Tibial artery (tissue), 4 donors: ENCODE measurements at regions not wholly inside any gene's neighbourhood (a gene's known extent, or its start where the extent isn't known, plus 50 kb on each side); places are given as distances from the start of the nearest gene placed in this dataset.

ENCODE experiments used
- DNase-seq, 2 donors: peaks; one replicate each; pipeline ENCODE4 v3.0.0-alpha.2; 2019
- H3K27ac ChIP-seq, 2 donors: fragments of 200-600 bp; sonication (generic) in 1 of 2; 1 replicate in 1 of 2; 2 replicates in 1 of 2; pipeline ENCODE4 v1.5.1; 2018 to 2019; ENCODE audit warnings: mild to moderate bottlenecking in 1 of 2
- H3K27me3 ChIP-seq, 2 donors: fragments of 200-600 bp; sonication (generic) in 1 of 2; one replicate each; pipeline versions ENCODE4 v1.5.1 to v1.6.0; 2016 to 2019
- H3K36me3 ChIP-seq, 3 donors: fragments of 200-600 bp; sonication (generic) in 2 of 3; one replicate each; pipeline ENCODE4 v1.5.1; 2016 to 2019; ENCODE audit warnings: mild to moderate bottlenecking in 2 of 3
- H3K4me1 ChIP-seq, 4 donors: fragments of 200-600 bp; sonication (generic) in 2 of 4; 1 replicate in 3 of 4; 2 replicates in 1 of 4; pipeline ENCODE4 v1.5.1; 2016 to 2019
- H3K4me3 ChIP-seq, 2 donors: fragments of 200-600 bp; sonication (generic) in 1 of 2; 1 replicate in 1 of 2; 2 replicates in 1 of 2; pipeline ENCODE4 v1.5.1; 2018 to 2019; ENCODE audit warnings: mild to moderate bottlenecking in 2 of 2
- H3K9me3 ChIP-seq, 3 donors: fragments of 200-600 bp; sonication (generic) in 1 of 3; one replicate each; pipeline ENCODE4 v1.5.1; 2016 to 2019
- intact Hi-C: fragments of 100-400 bp; cut with DNase I; formaldehyde crosslinking; loops from one replicate; pipeline ENCODE4 v1.15.0; 2023; ENCODE audit warnings: low total_unique reads
- TF ChIP-seq, protein P1 (sequence below), 2 experiments: fragments of 200-600 bp in 1 of 2; fragments of 450-650 bp in 1 of 2; IDR thresholded peaks; one replicate each; pipeline ENCODE4 v1.5.1; 2017 to 2019; ENCODE audit warnings: antibody characterized with exemption in 2 of 2, mild to moderate bottlenecking in 1 of 2, moderate library complexity in 1 of 2

DNA sequence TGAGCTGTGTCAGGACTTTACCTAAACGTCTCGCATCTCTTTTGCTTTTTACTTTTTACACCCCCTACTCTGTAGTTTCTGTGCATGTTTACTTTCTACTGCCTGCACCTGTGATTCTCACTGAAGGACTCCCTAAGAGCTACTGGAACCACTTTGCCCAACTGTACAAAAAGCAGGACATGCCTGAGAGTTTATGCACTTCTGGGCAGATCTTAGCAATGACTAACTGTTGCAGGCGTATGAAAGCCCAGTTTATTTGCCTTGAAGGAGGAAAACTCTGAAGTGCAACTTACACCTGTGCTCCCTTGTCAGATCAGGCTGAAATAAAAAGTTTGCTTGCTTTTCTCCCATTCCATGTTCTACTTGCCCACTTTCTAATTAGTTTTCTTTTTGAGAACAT, 467.0 kb upstream of the USP24 start:
- Histone ChIP-seq H3K27me3 (no peaks in the 10 kb centered on the region), H3K4me3 (no peak overlapping the region), H3K4me1 (peaks cover 0 to 16% (median 2%) of the 10 kb centered on the region in 4 donors), H3K36me3 (no peaks in the 10 kb centered on the region), H3K9me3 (no peaks in the 10 kb centered on the region), H3K27ac (no peak overlapping the region)
- DNase-seq: no peak
- TF ChIP-seq, protein P1, sequence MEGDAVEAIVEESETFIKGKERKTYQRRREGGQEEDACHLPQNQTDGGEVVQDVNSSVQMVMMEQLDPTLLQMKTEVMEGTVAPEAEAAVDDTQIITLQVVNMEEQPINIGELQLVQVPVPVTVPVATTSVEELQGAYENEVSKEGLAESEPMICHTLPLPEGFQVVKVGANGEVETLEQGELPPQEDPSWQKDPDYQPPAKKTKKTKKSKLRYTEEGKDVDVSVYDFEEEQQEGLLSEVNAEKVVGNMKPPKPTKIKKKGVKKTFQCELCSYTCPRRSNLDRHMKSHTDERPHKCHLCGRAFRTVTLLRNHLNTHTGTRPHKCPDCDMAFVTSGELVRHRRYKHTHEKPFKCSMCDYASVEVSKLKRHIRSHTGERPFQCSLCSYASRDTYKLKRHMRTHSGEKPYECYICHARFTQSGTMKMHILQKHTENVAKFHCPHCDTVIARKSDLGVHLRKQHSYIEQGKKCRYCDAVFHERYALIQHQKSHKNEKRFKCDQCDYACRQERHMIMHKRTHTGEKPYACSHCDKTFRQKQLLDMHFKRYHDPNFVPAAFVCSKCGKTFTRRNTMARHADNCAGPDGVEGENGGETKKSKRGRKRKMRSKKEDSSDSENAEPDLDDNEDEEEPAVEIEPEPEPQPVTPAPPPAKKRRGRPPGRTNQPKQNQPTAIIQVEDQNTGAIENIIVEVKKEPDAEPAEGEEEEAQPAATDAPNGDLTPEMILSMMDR (IDR thresholded peaks at IDR 0.05): no peak
- intact Hi-C loops: no loop called here

DNA sequence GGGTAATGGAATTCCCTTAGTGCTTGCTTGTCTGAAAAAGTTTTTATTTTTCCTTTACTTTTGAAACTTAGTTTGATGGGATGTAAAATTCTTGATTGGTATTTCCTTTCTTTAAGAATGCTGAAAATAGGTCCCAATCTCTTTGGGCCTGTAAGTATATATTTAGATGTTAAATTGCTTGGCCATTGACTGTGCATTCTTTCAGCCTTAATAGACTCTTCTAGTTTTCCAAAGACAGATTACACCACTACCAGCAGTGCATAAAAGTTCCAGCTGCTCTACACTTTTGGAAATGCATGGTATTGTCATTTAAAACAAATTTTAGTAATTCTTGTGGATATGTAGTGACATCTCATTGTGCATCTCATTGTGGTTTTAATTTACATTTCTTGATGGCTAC, 464.8 kb upstream of the USP24 start:
- TF ChIP-seq, protein P1 (IDR thresholded peaks at IDR 0.05): no peak
- intact Hi-C loops: no loop called here
- H3K4me3 ChIP-seq: no peak overlapping the region
- H3K27me3 ChIP-seq: no peaks in the 10 kb centered on the region
- peaks cover 0 to 6% (median 0%) of the 10 kb centered on the region in 3 donors for H3K9me3 ChIP-seq
- H3K36me3 ChIP-seq: no peaks in the 10 kb centered on the region
- peaks cover 0 to 10% (median 2%) of the 10 kb centered on the region in 4 donors for H3K4me1 ChIP-seq
- no peak for DNase-seq
- no peak overlapping the region for H3K27ac ChIP-seq

DNA sequence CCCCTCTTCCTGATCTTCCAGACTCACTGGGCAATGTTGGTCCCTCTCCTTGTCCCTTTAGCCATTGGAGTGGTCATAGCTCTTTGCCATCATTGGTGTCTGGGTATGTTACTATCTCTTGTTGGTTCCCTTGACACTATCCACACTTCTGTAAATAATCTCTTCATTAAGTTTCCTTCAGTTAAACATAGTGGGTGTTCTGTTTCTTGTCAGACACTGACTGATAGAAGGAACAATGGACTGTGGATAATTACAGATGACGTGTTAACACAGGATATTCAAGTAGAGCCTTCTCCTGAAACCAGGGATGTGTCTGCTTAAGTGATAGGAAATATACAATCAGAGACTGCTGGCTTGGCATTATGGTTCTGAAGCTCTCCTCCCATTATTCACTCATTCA, 458.3 kb upstream of the USP24 start:
- TF ChIP-seq, protein P1 (IDR thresholded peaks at IDR 0.05): no peak
- no peak overlapping the region for H3K27ac ChIP-seq
- no peak for DNase-seq
- H3K27me3 ChIP-seq: no peaks in the 10 kb centered on the region
- intact Hi-C loops: no loop called here
- no peak overlapping the region for H3K4me3 ChIP-seq
- peaks cover 0 to 27% (median 7%) of the 10 kb centered on the region in 4 donors for H3K4me1 ChIP-seq
- H3K36me3 ChIP-seq: no peaks in the 10 kb centered on the region
- H3K9me3 ChIP-seq: peaks cover 0 to 6% (median 0%) of the 10 kb centered on the region in 3 donors

DNA sequence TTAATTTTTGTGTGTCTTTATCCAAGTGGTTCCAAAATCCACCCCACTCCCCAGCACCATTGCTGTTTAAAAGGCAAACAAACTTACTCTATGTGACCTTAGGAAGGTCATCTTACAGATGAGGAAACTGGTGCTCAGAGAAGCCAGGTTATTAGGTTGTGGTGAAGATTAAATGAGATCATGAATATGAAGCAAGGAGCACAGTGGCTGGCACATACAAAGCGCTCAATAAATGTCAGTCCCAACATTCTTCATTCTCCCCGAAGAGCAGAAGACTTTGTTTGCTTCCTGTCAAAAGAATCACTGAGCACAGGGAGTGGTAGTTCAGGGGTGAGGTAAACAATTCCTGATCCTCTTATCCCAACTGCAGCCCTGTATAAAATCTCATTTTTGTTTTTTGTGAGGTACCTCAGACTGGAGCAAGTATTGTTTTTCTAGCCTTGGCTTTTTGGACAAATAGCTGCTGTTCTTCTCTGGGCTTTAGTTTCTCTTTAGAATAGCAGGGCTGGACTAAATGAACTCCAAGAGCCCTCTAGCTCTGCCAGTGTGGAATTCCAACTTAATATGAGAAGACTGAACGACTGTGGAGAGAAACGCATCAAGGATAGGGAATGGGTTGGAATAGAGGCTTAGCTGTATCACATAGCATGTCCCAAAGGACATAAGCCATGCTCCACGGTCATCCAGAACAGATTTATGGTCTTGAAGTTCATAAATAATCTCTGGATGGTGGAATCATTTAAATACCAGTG, 455.3 kb upstream of the USP24 start:
- H3K4me1 ChIP-seq: peaks cover 0 to 27% (median 7%) of the 10 kb centered on the region in 4 donors
- no peak overlapping the region for H3K4me3 ChIP-seq
- intact Hi-C loops: no loop called here
- H3K27me3 ChIP-seq: no peaks in the 10 kb centered on the region
- no peaks in the 10 kb centered on the region for H3K36me3 ChIP-seq
- TF ChIP-seq, protein P1 (IDR thresholded peaks at IDR 0.05): peak in 1 of 2 experiments; percentile 24
- DNase-seq: no peak
- no peaks in the 10 kb centered on the region for H3K9me3 ChIP-seq
- peak overlapping the region; percentile 73 to 74 for H3K27ac ChIP-seq

DNA sequence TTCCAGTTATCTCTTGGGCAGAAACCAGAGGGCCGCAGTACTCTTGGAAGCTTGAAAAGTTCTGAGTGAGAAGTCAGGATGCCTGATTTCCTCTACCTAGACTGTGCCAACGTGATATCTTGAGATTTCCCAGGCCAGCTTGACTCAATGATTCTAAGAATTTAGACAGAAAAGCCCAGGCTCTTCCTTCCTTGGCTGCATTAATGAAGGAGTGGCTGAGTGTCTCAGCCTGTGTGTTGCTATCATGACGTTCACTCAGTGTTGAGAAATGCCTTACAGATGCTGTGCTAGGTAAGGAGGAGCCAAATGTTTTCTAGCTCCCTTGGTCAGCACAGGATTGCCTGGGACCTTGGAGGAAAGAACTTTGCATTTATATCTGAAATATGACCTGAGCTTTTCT, 454.1 kb upstream of the USP24 start:
- Histone ChIP-seq H3K4me3 (no peak overlapping the region), H3K9me3 (no peaks in the 10 kb centered on the region), H3K36me3 (no peaks in the 10 kb centered on the region), H3K27ac (peak overlapping the region; percentile 73 to 74), H3K4me1 (peaks cover 0 to 27% (median 7%) of the 10 kb centered on the region in 4 donors), H3K27me3 (no peaks in the 10 kb centered on the region)
- TF ChIP-seq, protein P1 (IDR thresholded peaks at IDR 0.05): no peak
- peak in 1 of 2 donors; percentile 47 for DNase-seq
- intact Hi-C loops: no loop called here
